Stimulated activated CD4-positive, alpha-beta T cell treated with anti-CD3 and anti-CD28 coated beads, TNF-alpha, amount 100 ng/mL, for 4 hours (primary cell): ENCODE measurements at regions not wholly inside any gene's neighbourhood (a gene's known extent, or its start where the extent isn't known, plus 50 kb on each side); places are given as distances from the start of the nearest gene placed in this dataset.

ENCODE experiments used
- DNase-seq, 3 experiments: peaks; one replicate each; pipeline ENCODE4 v3.0.0-alpha.2; 2020; ENCODE audit warnings: low read depth in 3 of 3

DNA sequence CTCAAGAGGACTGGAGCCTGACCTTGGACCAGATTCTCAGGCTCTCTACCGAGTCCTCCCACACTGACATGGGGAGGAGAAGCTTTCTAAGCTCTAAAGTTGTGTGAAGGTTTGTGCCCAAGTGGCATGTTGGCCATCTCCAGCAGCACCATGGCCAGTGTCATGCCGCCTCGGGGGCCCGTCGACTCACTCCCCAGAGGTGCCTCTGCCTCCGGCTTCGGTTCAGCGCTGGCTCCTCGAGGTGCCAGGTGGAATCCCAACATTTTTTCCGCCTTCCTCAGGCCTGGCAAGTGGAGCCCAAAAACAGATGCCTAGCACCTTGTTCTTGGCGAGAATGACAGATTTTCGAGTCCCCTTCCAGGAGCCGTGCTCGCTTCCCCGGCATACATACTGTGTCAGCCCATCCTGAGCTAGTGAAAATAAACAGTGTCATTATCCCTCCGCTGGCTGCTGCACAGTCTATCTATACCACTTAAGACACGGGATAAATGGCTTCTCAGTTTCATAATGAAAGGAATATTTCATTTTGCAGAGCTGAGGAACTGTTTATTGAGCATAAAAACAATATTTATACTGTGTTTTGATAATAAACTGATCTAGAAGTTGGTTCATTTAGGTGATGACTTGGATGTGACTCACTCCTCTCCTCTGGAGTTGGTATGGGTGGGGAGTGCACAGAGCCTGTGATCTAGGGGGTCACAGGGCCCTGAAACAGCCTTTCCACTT lies 328.5 kb upstream of the TLE3 start:
- DNase-seq, result no peak

DNA sequence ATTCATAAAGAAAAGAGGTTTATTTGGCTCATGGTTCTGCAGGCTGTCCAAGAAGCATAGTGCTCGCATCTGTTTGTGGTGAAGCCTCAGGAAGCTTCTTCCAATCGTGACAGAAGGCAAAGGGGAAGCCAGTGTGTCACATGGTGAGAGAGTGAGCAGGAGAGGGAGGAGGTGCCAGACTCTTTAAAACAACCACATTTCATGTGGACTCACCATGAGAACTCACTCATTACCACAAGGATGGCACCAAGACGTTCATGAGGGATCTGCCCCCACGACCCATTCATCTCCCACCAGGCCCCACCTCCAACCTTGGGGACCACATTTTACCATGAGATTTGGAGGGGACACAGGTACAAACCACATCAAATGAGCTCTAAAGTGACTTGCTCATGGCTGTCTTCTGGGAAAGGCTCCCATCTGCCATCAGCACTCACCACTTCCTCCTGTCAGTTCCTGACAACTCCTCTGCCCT lies 327.3 kb upstream of the TLE3 start:
- DNase-seq, result no peak

DNA sequence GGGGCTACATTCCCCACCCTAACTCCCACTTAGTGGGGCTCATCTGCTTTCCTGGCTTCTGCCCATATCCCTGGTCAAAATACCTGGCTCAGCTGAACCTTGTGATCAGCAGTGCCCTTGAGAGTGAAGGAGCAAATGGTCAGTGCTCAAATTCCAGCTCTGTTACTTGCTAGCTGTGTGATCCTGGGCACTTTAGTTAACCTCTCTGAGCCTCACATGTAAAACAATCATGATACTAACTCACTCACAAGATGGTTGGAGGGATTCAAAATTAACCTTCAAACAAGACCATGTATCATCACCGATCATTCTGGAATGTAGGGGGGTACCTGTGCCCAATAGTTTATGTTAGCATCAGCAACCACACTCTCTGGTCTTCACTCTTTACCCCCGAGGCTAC lies 325.6 kb upstream of the TLE3 start:
- DNase-seq, result no peak

DNA sequence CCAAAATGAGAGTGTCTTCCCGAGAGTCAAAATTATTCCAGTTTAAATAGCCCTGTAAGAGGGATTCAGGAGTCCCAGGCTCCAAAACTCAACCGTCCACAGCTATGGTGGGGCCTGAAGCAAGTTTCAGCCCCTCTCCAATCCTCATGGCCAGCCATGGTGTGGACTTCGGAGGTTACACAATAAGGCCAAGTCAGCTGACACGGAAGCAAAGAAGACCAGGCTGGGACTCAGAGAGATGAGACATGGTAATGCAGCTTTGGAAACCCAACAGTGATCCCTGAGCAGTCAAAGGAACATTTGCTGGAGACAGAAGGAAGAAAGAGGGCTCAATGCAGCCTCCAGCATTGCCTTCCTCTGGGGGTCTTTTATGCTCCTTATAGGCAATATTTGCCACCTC lies 324.6 kb upstream of the TLE3 start:
- no peak for DNase-seq

DNA sequence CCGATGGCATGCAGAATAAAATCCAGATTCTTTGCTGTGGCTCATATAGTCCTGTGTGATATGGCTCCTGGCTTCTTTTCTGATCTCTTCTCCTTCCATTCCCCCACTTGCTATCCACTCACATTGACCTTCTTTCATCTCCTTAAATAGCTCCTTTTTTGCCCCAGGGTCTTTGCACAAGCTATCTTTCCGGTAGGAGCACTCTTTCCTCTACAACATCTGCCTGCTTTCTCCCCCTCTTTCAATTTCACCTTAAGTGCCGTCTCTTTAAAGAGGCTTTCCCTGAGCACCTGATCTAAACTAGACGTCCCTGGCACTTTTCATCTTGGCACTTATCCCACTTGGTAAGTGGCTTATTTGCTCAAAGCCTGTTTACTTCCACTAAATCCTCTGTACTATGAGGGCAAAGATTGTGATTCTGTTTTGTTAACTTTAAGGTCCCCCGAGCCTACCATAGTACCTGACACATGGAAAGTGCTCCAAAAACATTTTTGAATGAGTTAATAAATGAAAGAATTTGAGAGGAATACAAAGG lies 323.3 kb upstream of the TLE3 start:
- no peak for DNase-seq

DNA sequence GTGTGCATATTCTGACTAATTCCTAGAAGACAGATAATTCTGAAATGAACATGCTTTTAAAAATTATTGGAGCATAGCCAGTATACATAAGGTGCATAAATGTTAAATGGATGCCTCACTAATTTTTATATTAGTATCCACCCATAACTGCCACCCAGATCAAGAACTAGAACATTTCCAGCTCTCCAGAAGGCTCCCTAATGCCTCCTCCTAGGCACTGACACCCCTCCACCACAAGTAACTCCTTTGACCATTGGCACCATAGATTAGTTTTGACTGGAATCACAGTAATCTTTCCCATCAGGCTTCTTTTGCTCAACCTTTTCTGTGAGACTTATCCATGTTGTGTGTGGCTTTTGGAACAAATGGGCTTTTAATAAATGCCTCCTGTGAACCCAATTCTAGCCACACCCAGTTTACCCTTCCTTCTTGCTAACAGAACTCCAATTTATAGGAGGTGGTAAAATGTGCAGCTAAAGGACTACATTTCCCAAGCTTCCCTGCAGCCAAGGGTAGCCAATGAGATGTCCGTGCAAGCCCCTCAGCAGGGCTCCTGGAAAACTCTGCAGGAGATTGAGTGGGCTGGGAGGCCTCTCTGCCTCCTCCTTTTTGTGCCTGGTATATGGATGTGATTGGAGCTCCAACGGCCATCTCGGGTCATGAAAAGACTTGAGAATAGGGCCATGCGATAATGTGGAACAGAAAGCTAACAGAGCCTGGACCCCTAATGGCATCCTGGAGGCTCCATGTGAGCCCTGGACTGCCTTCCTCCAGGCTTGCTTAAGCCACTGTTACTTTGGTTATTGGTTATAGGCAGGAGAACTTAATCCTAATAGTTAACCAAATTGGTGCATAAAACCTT lies 322.6 kb upstream of the TLE3 start:
- no peak for DNase-seq

DNA sequence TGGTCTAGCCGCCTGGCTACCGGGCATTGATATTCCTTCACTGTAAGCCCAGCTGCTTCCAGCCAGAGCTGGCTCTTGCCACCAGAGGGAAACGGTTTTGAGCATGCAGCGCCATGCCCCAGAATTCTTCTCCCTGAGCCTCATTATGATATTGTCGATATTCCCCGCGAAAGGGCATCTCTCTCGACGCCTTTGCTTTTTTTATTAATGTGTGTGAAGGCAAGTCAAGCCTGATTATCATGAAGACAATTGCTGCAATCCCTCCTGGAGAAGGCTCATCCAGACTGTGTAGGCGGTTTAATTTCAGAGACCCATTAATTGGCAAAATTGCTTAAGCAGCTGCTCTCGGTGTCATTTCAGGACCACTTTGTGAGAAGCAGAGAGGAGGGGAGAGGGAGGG lies 321.2 kb upstream of the TLE3 start:
- no peak for DNase-seq

DNA sequence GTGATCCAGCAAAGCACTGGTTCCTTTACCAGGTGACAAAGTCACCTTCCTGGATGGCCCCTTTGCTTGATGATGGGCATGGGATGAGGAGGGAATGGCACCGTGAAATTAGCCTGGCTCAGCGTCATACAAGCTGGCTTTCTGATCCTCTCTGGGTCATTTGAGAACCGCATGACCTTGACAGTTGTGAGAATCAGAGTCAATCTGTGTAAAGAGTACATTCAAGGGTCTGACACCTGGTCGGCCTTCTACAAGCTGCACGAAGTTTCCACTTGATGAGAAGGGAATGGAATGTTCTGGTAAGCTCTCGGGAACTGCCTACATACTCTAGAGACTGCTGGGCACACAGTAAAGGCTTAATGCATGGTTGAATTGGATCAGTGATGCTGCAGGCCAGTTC lies 319.8 kb upstream of the TLE3 start:
- no peak for DNase-seq

DNA sequence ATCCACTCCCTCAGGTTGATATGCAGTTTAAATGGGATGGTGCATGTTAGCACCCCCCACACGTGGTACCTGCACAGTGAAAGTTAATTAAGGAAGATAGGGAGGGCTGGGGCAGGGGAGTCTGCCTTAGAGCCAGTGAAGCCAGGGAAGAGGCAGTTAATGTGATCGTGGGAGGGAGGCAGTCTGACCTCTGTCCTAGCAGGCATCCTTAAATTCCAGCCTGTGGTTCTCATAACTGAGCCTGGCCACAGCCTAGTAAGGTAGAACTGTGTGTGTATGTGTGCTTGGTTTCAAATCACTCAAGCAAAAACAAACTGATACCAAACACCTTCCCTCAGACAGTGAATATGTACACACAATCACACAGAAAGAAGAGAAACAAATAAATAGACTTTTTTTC lies 319.1 kb upstream of the TLE3 start:
- no peak for DNase-seq

DNA sequence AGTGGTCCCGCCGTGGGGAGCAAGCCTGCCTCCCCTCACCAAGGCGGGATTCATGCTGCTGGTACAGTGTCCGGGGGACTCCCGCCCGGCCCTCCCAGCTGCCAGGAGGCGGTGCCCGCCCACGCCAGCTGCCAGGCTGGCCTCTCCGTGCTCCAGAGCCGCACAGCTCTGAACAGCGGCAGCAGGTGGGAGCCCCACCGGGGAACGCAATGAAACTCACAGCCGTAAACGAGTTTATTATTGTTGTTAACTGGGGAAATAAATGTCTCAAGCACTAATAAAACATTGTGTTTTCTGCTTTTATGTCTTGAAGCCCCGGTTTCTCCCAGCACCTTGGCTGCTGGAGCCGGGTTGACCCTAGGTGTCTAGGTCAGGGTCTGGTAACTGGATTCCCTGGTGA lies 317.7 kb upstream of the TLE3 start:
- DNase-seq, result no peak

DNA sequence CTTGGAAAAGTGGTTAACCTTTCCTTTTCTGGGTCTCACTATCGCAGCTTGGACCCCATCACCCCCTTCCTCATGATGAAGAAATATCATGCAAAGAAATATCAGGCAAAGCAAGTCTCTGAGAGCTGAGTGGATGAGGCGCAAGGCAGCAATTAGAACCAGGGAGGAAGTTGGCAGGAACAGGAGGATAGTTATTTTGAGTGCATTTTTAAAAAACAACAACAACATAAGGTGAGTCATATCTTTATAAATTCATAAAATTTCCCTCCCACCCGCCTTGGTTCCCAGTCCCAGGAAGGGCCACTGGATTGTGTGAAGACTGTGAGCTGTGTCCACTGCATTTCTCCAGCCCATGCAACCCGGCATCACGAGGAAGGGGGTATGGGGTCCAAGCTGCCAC lies 316.9 kb upstream of the TLE3 start:
- DNase-seq, result no peak

DNA sequence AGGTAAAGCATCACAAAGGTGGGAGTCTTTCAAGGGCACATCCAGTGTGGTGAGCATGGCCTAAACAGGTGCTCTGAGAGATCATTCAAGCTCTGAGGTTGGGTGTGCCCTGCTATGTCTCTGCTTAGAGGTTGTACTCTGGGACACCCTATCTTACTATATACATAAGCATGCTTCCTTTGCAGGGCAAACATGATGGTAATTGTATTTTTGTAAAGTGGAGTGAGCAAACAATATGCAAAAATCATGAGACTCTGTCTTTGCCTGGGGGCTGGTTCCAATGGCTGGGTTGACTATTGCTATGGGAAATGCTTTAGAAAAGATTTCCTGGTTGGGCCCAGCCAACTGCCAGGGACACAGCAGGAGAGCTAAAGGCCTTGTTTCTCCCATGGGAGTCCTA lies 315.1 kb upstream of the TLE3 start:
- no peak for DNase-seq

DNA sequence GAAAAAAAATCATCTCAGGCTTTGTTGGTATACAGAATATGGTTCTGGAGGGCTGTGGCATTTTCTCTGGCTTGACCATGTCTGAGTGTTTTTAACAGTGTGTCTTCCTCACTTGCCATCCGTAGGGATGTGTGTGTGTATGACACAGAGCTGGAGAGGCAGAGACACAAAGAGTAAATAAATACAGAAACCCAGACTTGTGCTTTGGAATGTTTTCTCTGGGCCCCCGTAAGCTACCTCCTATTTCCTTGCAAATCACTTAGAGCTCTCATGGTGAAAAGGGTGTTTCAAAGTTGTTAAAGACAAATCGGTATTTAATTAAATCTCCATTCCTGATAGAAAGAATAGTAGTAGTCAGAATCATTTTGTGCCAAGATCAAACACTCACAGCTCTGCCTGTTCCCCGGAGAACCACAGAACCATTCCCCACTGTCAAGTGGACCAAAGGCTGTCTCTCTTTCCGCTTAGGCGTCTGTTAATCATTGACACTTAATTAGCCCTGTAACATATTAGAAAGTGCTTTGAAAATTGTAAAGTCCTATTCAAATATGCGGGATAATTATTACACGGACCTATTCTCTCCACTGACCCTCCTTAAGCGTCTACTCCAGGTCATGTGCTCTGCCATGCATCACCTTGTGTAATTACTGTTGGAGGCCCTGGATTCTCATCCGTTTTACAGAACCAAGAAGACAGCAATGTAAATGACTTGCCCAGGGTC lies 313.6 kb upstream of the TLE3 start:
- no peak for DNase-seq

DNA sequence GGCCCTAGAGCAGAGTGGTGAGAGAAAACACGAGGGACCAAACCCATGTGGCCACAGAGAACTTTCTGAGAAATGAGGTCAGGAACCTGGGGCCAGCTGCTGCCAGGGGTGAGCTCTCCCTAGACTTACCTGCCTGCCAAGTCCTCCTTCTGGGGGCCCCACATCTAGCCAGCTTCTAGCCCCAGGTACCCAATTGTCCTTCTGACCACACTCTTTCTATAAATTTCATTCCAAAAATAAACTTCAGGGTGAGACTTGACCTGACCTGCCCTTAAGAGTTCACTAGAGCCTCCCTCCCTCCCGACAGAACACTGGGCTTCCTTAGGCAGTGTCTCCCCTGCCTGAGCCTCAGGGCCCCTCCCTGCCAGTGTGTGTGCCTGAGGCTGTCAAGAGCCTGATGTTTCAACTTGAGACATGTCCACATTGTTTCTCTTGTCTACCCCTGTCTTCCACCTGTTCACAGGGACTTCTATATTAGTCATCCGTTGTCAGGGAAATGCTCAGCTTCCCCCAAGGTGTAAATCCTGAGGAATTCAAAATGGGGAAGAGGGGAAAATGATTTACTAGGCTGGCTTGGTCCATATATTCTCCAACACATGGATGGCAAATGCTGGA lies 312.8 kb upstream of the TLE3 start:
- DNase-seq, result no peak

DNA sequence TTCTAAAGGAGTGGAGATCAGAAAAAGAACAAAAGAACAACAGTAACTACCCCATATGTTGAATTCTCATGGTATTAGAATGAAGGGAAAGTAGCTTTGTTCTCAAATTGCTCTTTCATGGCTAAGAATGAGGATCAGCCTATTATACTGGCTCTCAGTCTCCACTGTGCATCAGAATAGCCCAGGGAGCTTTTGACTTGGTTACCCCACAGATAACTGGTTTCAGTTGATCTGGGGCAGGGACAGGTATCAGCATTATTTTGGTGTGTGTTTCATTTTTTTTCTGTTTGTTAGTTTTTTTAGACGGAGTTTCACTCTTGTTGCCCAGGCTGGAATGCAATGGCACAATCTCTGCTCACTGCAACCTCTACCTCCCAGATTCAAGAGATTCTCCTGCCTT lies 311.7 kb upstream of the TLE3 start:
- no peak for DNase-seq

DNA sequence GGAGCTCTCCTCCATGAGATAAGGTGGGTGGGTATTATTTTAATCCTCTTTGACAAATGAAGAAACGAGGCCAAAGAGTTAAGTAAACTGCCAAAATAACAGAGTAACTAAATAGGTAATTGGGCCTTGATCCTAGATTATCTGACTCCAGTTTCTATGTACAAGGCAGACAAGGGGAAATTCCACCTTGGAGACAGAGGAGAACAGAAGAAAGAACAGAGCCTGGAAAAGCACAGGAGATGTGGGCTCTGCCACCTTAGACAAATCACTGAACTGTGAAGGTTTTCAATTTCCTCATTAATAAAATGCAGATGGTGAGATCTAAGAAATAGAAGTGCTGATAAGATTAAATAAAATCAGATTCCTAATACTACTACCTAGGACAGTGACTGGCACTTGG lies 310.2 kb upstream of the TLE3 start:
- DNase-seq, result no peak

DNA sequence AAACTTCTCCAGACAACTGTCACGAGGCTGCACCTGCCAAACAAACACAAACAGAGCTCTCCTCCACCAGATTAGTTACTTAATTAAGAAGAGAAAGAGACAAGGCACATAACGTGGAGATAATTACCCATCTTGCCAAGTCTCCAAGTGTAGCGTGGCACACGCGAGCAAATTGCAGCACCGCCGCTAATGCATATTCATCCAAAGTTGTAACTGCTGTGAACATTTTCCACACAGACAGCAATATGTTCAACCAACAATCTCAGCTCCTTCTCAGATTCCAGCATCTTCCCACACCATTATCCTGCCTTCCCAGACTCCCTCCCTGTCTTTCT lies 309.6 kb upstream of the TLE3 start:
- no peak for DNase-seq

DNA sequence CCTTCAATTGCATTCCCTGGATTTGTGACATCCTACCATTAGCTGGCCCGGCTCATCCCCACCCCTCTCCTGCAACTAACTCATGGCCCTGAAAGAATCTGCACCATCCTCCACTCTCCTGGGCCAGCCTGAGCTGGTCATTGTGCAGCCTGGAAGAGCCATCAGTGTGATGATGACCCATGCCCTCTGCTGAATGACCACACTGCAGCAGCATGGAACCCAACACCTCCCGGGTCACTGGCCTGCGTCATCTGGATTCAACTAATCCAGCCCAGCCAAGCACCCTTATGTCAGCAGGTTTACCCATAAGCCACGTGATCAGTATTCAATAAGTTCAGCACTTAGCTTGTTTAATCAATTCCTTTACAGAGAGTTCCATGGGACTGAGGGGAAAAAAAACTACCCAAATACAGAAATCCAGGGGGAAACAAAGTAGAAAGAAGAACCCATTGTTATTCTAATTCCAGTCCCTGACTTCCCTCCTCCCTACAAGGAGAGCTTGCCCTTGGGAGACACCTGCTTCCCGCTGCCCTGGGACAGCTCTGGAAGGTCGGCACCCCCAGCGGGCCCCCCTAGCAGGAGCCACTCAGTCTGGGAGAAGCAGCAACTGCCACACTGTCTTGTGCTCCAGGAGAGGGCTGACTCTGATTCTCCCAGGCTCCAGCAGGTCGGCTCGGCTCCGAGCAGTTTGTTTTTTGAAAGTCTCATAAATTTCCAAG lies 309.1 kb upstream of the TLE3 start:
- DNase-seq, result no peak

DNA sequence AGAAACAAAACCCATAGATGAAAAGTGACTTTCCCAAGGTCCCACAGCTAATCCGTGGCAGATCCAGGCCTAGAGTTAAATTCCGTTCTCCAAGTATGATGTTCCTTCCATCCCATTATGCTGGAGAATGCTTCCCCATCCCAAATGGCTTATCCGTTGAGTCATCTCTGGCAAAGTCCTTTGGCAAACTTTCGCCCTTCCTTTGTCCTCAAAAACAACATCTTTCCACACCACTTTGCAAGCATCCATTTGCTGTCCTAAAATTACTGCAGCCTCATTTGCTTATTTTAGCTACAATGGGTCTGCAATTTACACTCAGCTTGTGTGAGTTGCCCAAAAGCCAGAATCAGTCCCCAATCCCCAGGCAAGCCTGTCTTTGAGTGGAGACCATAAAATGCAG lies 304.0 kb upstream of the TLE3 start:
- no peak for DNase-seq

DNA sequence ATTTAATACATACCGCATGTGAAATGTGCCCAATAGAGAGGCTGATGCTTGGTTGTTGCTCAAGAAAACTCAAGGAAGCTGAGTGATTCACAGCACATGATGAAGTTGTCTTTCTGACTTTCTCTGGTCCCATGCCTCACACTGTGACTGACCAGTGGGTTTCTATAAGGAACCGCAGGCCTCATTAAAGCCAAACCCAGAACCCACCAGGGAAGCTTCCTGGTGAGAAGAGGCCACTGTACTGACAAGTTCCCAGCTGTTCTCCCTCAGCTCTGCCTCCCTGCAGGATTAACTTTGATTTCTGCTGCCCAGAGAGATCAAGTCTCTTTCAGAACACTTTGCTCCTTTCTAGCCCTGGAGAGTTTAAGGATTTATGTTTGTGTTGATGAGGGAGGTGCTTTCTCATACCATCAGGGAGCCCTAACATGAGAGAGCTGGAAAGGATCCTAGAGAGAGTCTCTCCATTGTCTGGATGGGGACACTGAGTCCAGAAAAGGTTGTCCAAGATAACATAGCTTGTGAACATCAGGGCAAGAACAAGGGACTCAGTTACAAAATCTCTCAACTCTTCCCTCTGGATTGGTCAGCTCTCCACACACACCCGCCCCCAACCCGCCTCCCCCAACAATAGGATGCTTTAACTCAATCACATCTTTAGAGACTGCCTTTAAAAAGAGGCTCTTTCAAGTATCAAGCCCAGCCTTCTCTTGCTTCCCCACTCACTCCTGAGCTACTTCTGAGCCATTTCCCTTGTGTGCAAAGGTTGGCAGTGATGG lies 303.2 kb upstream of the TLE3 start:
- no peak for DNase-seq

DNA sequence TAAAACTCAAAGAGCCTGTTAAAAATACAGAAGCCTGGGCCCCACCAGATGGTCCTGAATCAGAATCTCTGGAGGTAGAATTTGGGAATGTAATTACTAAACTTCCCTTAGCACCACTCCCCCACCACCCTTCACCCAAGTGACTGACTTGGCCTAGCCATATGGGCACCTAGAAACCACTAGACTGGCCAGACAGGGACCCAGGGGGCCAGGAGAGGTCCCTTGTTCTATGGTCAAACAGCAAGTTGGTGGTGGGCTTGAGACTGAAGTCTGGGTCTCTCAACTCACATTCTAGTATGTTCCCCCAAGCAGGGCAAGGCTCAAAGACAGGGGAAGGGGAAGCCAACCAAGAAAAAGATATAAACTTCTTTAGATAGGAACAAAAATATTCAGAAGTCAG lies 301.5 kb upstream of the TLE3 start:
- no peak for DNase-seq
